Stomach smooth muscle (tissue), 2 donors: ENCODE measurements at regions not wholly inside any gene's neighbourhood (a gene's known extent, or its start where the extent isn't known, plus 50 kb on each side); places are given as distances from the start of the nearest gene placed in this dataset.

ENCODE experiments used
- H3K27ac ChIP-seq: one replicate; pipeline ENCODE4 v1.7.0; 2013; ENCODE audit warnings: mild to moderate bottlenecking, low read length, inconsistent platforms
- H3K27me3 ChIP-seq, 2 donors: one replicate each; pipeline ENCODE4 v1.7.0; 2013; ENCODE audit warnings: low read length in 2 of 2; ENCODE audit not compliant: insufficient read depth in 2 of 2, control insufficient read depth in 1 of 2
- H3K36me3 ChIP-seq, 2 donors: one replicate each; pipeline ENCODE4 v1.7.0; 2013; ENCODE audit warnings: low read length in 2 of 2; ENCODE audit not compliant: control insufficient read depth in 2 of 2, insufficient read depth in 2 of 2
- H3K4me1 ChIP-seq: one replicate; pipeline ENCODE4 v1.7.0; 2013; ENCODE audit warnings: low read length; ENCODE audit not compliant: control insufficient read depth, insufficient read depth
- H3K4me3 ChIP-seq, 2 donors: one replicate each; pipeline ENCODE4 v1.7.0; 2013; ENCODE audit warnings: low read length in 2 of 2
- H3K9ac ChIP-seq, 2 donors: one replicate each; pipeline ENCODE4 v1.7.0; 2013; ENCODE audit warnings: low read length in 2 of 2, mild to moderate bottlenecking in 1 of 2
- H3K9me3 ChIP-seq, 2 donors: one replicate each; pipeline ENCODE4 v1.7.0; 2013; ENCODE audit warnings: low read length in 2 of 2; ENCODE audit not compliant: control insufficient read depth in 2 of 2
- donor health status: healthy.
- donor health status: Pancreatic carcinoma.

DNA sequence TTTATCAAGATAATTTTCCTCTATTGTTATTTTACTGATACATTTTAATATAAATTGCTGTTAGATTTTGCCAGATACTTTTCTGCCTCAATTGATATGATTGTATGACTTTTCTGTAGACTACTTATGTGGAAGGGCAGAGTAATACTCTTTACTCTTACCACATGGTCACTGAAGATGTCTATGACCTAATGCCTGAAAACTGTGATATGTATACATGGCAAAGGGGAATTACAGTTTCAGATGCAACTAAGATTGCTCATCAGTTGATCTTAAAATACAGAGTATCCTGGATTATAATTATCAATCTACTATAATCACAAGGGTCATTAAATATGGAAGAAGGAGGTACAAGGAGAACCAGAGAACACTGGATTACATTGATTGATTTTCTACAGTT lies 1528.0 kb downstream of the BRINP3 start:
- no peaks in the 10 kb centered on the region for H3K4me1 ChIP-seq
- no peak overlapping the region for H3K4me3 ChIP-seq
- H3K27me3 ChIP-seq = no peaks in the 10 kb centered on the region
- H3K9ac ChIP-seq = no peak overlapping the region
- H3K36me3 ChIP-seq = no peaks in the 10 kb centered on the region
- H3K9me3 ChIP-seq = no peaks in the 10 kb centered on the region
- H3K27ac ChIP-seq = no peak overlapping the region

- no peak overlapping the region for H3K9ac ChIP-seq
- no peak overlapping the region for H3K27ac ChIP-seq
- no peaks in the 10 kb centered on the region for H3K9me3 ChIP-seq
- no peaks in the 10 kb centered on the region for H3K27me3 ChIP-seq
- H3K4me1 ChIP-seq = no peaks in the 10 kb centered on the region
- no peak overlapping the region for H3K4me3 ChIP-seq
- no peaks in the 10 kb centered on the region for H3K36me3 ChIP-seq
These were observed 1519.1 kb downstream of the BRINP3 start for GRCh38 chr1:188958461-188959115.

DNA sequence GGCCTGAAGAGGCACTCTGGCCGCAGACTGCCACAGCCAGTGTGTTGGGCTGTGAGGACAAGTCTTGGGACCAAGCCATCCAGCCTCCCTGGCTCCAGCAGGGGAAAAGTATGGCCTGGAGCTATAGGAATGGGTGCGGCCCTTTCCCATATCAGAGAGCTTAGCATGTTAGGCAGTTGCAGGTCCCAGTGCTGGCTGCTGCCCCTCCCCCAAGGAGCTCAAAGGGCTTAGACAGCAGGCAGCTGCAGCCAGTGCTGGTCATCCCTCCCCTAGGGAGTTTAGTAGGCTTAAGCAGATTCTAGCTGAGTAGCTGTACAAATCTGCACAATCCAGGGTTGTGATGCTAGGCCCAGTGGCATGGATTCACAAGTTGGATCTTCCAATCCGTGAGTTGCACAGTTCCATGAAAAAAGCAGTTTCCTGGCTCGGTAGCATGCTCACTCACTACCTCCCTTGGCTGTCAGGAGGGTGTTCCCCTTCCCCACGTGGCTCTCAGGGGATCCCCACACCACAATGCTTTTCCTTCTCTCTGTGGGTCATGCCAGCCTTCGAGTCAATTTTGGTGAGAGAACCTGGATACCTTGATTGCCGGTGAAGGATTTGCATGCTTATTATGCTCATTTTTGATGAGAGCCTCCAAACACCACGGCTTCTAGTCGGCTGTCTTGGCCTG lies 1490.8 kb downstream of the BRINP3 start:
- no peaks in the 10 kb centered on the region for H3K4me1 ChIP-seq
- H3K4me3 ChIP-seq = no peak overlapping the region
- H3K27me3 ChIP-seq = no peaks in the 10 kb centered on the region
- H3K9me3 ChIP-seq = no peaks in the 10 kb centered on the region
- no peak overlapping the region for H3K9ac ChIP-seq
- no peak overlapping the region for H3K27ac ChIP-seq
- H3K36me3 ChIP-seq = no peaks in the 10 kb centered on the region

GRCh38 chr1:188988589-188988988 lies 1489.1 kb downstream of the BRINP3 start:
- Histone ChIP-seq H3K27me3 (no peaks in the 10 kb centered on the region), H3K9me3 (no peaks in the 10 kb centered on the region), H3K36me3 (no peaks in the 10 kb centered on the region), H3K4me1 (no peaks in the 10 kb centered on the region), H3K9ac (no peak overlapping the region), H3K4me3 (no peak overlapping the region), H3K27ac (no peak overlapping the region)

- H3K36me3 ChIP-seq = no peaks in the 10 kb centered on the region
- H3K27me3 ChIP-seq = no peaks in the 10 kb centered on the region
- no peak overlapping the region for H3K4me3 ChIP-seq
- no peaks in the 10 kb centered on the region for H3K4me1 ChIP-seq
- H3K9ac ChIP-seq = no peak overlapping the region
- no peak overlapping the region for H3K27ac ChIP-seq
- H3K9me3 ChIP-seq = no peaks in the 10 kb centered on the region
These were observed 1486.3 kb downstream of the BRINP3 start for GRCh38 chr1:188991221-188991930.

GRCh38 chr1:189007824-189008223 lies 1469.8 kb downstream of the BRINP3 start:
- no peaks in the 10 kb centered on the region for H3K36me3 ChIP-seq

GRCh38 chr1:189021577-189021976 lies 1456.1 kb downstream of the BRINP3 start:
- no peak overlapping the region for H3K27ac ChIP-seq
- no peaks in the 10 kb centered on the region for H3K27me3 ChIP-seq
- H3K4me3 ChIP-seq = no peak overlapping the region
- no peaks in the 10 kb centered on the region for H3K36me3 ChIP-seq
- no peak overlapping the region for H3K9ac ChIP-seq
- H3K4me1 ChIP-seq = no peaks in the 10 kb centered on the region
- H3K9me3 ChIP-seq = no peaks in the 10 kb centered on the region

More at GRCh38 chr1:189007824-189008223, 1469.8 kb downstream of the BRINP3 start:
- H3K4me3 ChIP-seq = no peak overlapping the region
- no peak overlapping the region for H3K27ac ChIP-seq
- H3K27me3 ChIP-seq = no peaks in the 10 kb centered on the region
- no peaks in the 10 kb centered on the region for H3K9me3 ChIP-seq
- H3K9ac ChIP-seq = no peak overlapping the region
- no peaks in the 10 kb centered on the region for H3K4me1 ChIP-seq

DNA sequence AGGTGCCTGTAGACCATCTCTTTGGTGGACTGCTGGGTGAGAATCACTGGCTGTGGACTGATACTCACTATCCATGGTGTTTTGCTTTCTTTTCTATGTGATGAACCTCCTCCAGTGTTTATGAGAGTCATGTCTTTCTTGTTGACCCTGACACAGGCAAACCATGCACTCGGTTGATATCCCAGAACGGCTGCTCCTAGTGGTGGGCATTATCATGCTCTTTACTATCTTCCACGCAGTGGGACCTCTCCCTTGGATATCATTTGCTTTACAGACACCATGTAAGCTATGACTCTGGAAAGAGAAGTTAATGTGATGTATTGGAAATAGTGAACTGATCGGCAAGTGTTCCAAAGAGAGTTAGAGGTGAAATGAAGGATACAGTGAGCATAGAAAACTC lies 1455.6 kb downstream of the BRINP3 start:
- H3K9ac ChIP-seq = no peak overlapping the region
- H3K4me1 ChIP-seq = no peaks in the 10 kb centered on the region
- no peak overlapping the region for H3K4me3 ChIP-seq
- H3K27ac ChIP-seq = no peak overlapping the region
- H3K27me3 ChIP-seq = no peaks in the 10 kb centered on the region
- H3K9me3 ChIP-seq = no peaks in the 10 kb centered on the region
- no peaks in the 10 kb centered on the region for H3K36me3 ChIP-seq

- no peak overlapping the region for H3K4me3 ChIP-seq
- H3K9me3 ChIP-seq = no peaks in the 10 kb centered on the region
- no peaks in the 10 kb centered on the region for H3K27me3 ChIP-seq
- no peak overlapping the region for H3K9ac ChIP-seq
- no peaks in the 10 kb centered on the region for H3K36me3 ChIP-seq
- no peaks in the 10 kb centered on the region for H3K4me1 ChIP-seq
- H3K27ac ChIP-seq = no peak overlapping the region
These were observed 1450.2 kb downstream of the BRINP3 start for GRCh38 chr1:189027512-189027911.

- H3K27ac ChIP-seq = no peak overlapping the region
- no peak overlapping the region for H3K9ac ChIP-seq
- no peaks in the 10 kb centered on the region for H3K4me1 ChIP-seq
- no peaks in the 10 kb centered on the region for H3K9me3 ChIP-seq
- no peaks in the 10 kb centered on the region for H3K27me3 ChIP-seq
- no peak overlapping the region for H3K4me3 ChIP-seq
- no peaks in the 10 kb centered on the region for H3K36me3 ChIP-seq
These were observed 1444.5 kb downstream of the BRINP3 start for GRCh38 chr1:189033169-189033568.

DNA sequence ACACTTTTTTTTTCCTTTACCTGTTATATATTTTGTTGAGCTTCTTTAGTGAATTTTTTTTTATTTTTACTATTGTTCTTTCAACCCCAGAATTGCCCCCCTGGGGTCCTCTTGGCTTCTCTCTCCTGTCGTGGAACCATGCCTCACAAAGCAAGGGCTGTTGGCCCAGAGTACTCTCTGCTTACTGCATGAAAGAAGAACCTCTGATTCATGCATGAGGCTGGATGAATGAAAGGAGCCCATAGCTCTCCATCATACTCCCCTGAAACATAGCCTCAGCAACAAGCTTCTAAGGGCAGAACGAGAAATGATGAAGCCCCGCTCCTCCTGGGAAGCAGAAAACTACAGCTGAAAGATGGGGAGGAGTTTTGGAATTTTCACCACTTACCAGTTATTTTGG lies 1441.0 kb downstream of the BRINP3 start:
- Histone ChIP-seq H3K9me3 (no peaks in the 10 kb centered on the region), H3K4me1 (no peaks in the 10 kb centered on the region), H3K36me3 (no peaks in the 10 kb centered on the region), H3K4me3 (no peak overlapping the region), H3K27me3 (no peaks in the 10 kb centered on the region), H3K27ac (no peak overlapping the region), H3K9ac (no peak overlapping the region)
